ENCODE measurements at regions not wholly inside any gene's neighbourhood (a gene's known extent, or its start where the extent isn't known, plus 50 kb on each side); places are given as distances from the start of the nearest gene placed in this dataset.

DNA sequence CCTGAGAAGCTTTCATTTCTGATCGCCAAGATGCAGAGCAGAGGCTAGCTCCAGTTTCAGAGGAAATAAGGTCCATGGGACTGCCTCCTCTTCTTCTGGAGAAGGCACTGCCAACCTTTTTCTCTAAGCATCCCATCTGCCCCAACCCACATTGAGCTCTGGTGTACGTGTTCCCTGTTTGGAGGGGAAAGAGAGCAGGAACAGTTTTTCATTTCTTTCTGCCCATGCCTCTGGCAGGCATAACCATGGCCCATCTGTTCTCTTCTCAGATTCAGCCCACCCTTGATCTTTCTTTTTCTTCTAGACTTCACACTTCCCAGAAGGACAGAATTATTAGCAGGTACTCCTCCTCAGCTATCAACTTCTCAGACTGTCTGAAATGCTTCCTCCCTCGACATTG, 1110.3 kb upstream of the KLHL29 start:
- TF ChIP-seq, protein P1, sequence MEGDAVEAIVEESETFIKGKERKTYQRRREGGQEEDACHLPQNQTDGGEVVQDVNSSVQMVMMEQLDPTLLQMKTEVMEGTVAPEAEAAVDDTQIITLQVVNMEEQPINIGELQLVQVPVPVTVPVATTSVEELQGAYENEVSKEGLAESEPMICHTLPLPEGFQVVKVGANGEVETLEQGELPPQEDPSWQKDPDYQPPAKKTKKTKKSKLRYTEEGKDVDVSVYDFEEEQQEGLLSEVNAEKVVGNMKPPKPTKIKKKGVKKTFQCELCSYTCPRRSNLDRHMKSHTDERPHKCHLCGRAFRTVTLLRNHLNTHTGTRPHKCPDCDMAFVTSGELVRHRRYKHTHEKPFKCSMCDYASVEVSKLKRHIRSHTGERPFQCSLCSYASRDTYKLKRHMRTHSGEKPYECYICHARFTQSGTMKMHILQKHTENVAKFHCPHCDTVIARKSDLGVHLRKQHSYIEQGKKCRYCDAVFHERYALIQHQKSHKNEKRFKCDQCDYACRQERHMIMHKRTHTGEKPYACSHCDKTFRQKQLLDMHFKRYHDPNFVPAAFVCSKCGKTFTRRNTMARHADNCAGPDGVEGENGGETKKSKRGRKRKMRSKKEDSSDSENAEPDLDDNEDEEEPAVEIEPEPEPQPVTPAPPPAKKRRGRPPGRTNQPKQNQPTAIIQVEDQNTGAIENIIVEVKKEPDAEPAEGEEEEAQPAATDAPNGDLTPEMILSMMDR (IDR thresholded peaks at IDR 0.05; ENCODE audit: extremely low read depth, missing control alignments): no peak
- no peak for DNase-seq (ENCODE audit: low spot score)

DNA sequence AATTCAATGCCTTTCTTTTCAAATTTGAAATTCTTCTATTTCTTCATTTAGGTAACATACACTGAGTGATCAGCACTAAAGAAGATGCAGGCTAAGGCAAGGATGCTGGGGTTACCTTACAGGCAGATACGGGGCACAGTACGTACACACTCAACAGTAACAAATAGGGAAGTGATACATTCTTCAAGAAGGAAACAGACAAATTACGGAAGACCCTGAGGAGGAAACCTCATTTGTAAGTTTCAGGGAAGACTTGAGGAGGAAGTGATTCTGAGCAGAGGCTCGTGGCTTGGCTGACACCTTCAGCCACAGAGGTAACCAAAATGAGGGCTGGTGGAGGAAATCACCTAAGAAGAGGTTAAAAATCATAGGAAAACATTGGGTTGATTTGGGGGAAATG, 1108.3 kb upstream of the KLHL29 start:
- DNase-seq (ENCODE audit: low spot score): no peak
- TF ChIP-seq, protein P1 (IDR thresholded peaks at IDR 0.05; ENCODE audit: extremely low read depth, missing control alignments): no peak

DNA sequence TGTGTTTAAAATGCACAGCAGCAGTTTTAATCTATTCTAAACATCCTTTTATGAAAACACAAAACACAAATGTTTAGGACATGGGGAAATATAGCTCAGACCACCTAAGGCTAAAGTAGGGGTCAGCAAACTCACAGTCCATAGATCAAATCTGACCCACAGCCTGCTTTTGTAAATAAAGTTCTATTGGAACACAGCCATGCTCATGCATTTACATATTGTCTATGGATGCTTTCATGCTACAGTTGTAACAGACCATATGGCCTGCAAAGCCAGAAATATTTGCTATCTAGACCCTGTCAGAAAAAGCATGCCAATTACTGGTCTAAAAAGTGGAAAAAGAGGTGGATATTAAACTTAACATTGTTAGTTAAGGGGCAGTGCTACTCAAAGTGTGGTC, 1105.4 kb upstream of the KLHL29 start:
- no peak for DNase-seq (ENCODE audit: low spot score)
- TF ChIP-seq, protein P1 (IDR thresholded peaks at IDR 0.05; ENCODE audit: extremely low read depth, missing control alignments): no peak

DNA sequence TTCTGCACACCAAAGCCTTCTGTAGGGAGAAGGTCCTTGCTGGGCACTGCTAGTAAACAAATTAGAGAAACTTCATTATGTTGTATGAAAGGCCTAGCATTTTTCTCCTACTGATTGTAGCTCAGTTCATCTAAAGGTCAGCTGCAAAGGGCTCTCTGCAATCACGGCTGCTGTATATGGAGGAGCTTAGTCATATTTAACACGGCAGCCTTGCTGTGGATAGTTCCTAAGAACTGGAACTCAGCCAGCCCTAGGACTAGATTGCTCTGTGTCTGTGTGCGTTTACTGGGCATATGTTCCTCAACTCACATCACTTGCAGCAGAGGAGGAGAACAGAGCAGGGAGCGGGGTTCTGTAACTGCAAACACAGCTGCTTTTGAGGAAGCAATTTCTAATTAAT, 1103.9 kb upstream of the KLHL29 start:
- DNase-seq (ENCODE audit: low spot score): no peak
- TF ChIP-seq, protein P1 (IDR thresholded peaks at IDR 0.05; ENCODE audit: extremely low read depth, missing control alignments): no peak

DNA sequence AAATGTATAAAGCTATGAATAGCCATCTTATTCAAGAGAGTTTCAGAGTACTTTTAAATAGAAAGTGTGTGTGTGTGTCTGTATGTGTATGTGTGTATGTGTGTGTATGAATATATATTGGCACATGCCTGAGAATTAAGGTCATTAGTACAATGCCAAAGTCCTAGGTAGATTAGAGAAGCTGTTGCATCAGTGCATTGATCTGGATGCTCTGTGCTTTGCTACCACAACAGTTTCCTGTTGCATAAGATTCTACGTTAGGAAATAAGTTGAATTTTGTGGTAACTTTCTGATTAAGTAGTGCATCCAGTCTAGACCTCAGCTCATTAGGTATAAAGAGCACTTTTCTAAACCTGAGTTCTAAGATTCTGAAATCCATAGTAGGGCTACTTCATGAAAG, 1102.8 kb upstream of the KLHL29 start:
- TF ChIP-seq, protein P1 (IDR thresholded peaks at IDR 0.05; ENCODE audit: extremely low read depth, missing control alignments): no peak
- no peak for DNase-seq (ENCODE audit: low spot score)

DNA sequence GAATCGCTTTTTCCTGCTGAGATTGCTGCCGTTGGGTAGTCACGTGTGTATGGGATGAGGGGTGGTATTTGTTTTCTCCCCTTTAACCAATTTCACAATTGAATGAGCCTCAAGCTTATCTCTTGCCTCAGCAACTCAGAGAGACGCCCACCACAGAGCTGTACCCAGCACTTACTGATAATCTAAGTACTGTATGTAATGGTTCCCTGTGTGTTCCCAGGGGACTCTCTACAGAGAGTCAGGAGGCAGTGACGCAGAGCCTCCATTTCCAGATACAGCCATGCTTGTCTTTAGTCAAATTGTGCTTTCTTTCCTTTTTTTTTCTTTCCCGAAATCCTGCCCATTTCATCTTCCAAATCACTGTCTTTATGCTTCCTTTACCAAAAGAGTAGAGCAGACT, 1102.1 kb upstream of the KLHL29 start:
- DNase-seq (ENCODE audit: low spot score): no peak
- TF ChIP-seq, protein P1 (IDR thresholded peaks at IDR 0.05; ENCODE audit: extremely low read depth, missing control alignments): no peak

DNA sequence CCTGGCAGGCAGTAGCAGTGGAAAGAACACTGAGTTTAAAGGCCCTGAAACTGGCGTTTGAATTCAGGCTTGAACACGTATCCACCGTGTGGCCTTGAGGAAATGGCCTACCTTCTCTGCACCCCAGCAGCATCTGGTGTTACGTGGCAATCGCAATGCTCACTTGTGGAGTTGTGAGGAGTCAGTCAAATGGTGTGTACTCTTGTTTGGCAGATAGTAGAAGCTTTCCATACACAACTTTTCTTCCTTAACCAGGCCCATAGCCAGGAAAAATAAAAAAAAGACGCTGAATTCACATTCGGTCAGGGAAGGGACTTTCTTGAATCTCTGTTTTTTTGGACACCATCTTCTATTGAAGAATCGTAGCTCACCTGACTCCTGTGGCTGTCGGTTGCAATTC, 1101.5 kb upstream of the KLHL29 start:
- DNase-seq (ENCODE audit: low spot score): no peak
- TF ChIP-seq, protein P1 (IDR thresholded peaks at IDR 0.05; ENCODE audit: extremely low read depth, missing control alignments): no peak

All from GM20000 (cell line).